Fibroblast of skin of left biceps (primary cell): ENCODE measurements at regions not wholly inside any gene's neighbourhood (a gene's known extent, or its start where the extent isn't known, plus 50 kb on each side); places are given as distances from the start of the nearest gene placed in this dataset.
A peak's percentile ranks its signal among the peaks of the same experiment; 100 is the strongest.

Experiments
- DNase-seq, 2 experiments: peaks; one replicate each; pipeline ENCODE4 v3.0.0-alpha.2; 2013; ENCODE audit warnings: low read depth in 2 of 2

- no peak for DNase-seq
Measured at GRCh38 chr9:1429297-1429696, 379.1 kb downstream of the DMRT2 start.

- no peak for DNase-seq
Measured at GRCh38 chr9:1431461-1431860, 381.3 kb downstream of the DMRT2 start.

GRCh38 chr9:1434052-1434767 lies 384.1 kb downstream of the DMRT2 start:
- DNase-seq: no peak

DNA sequence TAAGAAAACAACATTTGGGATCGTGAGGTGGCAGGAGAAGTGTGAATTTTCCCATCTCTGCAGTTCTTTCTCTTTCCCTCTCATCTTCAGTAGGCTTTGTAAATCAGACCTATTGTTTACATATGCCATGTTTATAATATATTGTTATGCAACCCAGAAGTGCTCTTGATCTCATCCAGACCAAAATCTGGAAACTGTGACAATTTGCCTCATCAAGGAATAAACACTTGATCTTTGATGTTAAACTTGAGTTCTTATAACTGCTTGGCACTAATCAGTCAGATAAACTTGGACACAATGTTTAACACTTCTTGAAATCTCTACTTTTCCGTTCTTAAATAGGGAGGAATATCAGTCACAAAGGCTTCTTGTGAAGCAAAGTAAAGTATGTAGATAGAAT lies 384.7 kb downstream of the DMRT2 start:
- no peak for DNase-seq

GRCh38 chr9:1440256-1440655 lies 390.1 kb downstream of the DMRT2 start:
- DNase-seq: no peak

DNA sequence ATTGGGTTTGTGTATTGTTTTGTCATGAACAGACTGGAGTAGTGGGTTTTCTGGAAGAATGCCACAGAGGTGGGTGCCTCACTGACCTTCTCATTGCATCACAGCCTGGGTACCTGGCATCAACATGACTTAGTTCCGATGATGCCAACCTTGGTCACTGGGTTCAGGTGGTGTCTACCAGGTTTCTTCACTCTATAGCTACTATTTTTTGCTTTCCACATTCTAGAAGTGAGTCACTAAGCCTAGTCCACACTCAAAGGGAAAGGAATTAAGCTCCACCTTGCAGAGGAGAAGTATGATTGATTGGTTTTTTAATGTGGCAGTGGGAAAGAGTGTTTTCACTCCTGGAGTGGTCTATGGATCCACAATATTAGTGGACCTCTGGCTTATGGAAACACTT lies 391.9 kb downstream of the DMRT2 start:
- DNase-seq: no peak

GRCh38 chr9:1443450-1443849 lies 393.3 kb downstream of the DMRT2 start:
- DNase-seq: no peak

- DNase-seq: no peak
Measured at GRCh38 chr9:1446671-1447070, 396.5 kb downstream of the DMRT2 start.

DNA sequence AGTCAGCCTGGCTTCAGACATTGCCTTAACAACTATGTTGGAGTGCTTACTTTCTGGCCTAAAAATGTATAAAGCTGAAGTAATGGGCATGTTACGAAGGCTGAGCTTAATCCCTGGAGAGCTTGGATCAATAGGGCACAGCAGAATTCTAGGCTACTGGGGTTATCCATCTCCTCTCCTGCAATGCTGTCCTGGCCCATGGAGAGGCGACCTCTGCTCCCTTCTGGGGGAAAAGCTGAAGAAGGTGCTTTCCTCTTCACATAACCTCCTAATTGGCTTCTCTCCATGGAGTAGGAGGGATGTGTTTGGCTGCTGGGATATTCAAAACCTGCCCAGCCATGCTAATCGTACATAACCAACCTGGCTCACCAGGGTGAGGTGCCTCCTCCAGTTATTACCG lies 403.5 kb downstream of the DMRT2 start:
- no peak for DNase-seq

DNA sequence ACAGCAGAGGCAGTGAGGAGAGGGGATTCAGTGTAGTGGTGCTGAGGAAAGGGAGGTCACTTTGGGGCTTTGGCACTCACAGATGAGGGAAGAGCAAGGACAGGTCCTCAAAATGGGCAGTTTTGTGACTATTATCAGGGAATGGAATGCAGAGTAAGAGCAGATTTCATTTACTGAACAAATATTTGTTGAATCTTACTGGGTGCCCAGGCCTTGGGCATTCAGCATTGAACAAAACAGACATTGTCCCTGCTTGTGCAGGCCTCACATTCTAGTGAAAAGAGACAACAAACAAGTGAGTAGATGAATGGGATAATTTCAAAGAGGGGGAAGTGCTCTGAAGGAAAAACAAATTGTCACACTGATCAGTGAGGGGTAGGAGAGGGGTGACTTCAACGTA lies 404.1 kb downstream of the DMRT2 start:
- no peak for DNase-seq

DNA sequence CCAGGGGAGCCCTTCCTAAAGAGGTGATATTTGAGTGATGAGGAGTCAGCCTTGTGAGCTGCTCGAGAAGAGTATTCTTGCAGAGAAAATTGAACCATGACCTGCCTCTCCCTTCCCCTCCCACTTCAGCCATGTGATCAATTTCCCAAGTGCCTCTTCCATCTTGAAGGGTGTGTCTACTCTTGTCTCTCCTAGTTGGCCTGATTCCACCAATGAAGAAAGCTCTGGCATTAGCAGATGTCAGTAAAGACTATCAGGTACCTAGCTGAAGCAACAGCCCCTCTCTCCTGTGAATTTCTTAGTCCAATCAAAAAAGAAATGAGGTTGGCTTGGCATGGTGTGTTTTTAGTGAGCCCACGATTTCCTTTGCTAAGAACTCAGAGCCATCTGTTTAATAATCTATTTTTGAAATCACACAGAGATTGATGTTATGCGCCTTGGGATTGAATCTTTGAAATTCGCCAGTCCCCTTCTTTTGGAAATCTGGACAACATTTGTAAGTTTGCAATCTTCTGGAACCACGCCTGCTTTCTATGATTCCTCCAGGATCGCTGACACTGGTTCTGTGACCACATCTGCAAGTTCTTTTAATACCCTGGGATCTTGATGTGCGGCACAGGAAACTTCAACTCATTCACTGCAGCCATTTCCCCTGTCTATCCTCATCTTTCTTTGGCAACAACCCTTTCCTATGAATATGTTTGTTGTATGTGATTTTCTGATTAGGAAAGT lies 404.6 kb downstream of the DMRT2 start:
- no peak for DNase-seq

- DNase-seq: no peak
Measured at GRCh38 chr9:1455766-1456165, 405.6 kb downstream of the DMRT2 start.

DNA sequence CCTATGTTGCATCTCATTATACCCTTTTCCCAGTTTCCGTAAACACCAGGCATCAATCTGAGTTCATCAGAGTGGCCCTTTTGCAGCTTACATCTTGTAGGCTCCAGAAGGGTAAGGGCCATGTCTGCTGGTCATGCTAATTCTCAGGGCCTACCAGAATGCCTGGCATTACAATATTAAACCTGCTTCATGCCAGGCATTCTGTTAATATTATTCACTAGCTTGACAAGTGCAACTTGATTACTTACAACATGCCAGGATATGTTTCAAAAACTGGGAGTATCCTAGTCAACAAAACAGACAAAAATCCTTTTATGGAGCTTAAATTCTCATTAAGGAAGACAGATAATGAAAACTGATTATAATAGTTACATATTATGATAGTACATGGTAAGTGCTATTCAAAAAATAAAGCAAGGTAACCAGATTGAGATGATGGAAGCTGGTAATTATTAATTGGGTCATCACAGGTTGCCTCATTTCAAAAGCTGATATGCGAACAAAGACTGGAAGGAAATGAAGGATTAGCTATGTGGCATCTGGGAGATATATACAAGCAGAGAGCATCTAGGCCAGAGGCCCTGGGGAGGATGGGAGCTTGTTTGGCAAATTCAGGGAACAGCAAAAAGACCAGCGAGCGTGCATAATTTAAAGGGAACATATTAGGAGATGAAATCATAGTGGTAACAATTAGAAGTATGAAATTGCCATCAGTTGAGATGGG lies 406.3 kb downstream of the DMRT2 start:
- DNase-seq: no peak

- DNase-seq: no peak
Measured at GRCh38 chr9:1457460-1457859, 407.3 kb downstream of the DMRT2 start.

DNA sequence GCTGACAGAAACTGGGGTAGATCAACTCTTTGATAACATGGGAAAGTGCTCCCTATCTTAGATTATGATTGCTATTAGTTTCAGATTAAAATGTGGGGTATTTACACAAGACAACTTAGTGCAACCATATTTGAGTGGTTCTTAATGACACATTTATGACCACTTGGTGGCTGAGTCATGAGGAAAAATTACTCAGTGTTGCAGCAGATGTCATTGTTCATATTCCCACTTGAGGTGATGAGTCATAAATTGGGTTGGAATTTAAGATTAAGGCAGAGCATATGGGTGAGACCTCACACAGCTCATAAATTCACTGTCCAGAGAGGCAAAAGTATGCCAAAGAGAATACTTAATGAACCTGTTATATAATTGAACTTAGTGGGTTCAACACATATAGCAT lies 408.3 kb downstream of the DMRT2 start:
- DNase-seq: peak; percentile 66 to 71

- no peak for DNase-seq
Measured at GRCh38 chr9:1460143-1460769, 410.1 kb downstream of the DMRT2 start.

DNA sequence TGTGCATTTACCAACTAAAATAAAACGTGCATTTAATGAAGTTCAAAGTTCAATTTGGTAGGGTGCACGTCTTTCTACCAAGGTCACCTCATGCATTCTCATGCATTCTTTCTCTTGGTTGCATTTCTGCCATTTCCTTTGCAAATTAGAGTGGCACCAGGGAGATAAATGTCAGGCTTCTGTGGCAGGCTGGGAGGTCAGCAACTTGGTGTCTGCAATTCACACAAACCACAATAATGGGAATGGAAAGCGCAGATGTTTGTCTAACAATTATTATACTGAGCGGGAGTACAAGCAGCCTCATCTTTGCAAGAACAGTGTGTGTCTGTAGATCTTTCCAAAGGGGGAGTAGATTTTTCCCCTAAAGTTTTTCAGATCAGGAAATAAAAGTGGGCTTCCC lies 411.7 kb downstream of the DMRT2 start:
- DNase-seq: no peak

- no peak for DNase-seq
Measured at GRCh38 chr9:1462626-1463308, 412.6 kb downstream of the DMRT2 start.

DNA sequence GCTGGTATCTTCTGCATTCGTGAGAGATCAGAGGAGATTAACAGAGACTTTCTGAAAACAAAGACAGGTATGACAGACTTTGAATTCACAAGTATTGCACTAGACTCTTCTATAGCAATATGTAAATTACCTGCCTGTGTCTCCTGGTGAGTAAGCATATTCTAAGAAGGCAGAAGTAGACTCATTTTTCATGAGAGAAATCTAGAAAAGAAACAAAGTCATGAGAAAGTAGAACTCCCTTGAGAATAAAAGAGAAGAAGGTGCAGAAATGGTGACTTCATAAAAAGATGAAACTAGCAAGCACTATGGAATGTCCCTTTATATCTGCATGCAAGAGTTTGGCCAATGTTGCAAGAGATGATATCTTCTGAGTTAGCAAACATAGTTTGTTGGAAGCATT lies 419.8 kb downstream of the DMRT2 start:
- no peak for DNase-seq

DNA sequence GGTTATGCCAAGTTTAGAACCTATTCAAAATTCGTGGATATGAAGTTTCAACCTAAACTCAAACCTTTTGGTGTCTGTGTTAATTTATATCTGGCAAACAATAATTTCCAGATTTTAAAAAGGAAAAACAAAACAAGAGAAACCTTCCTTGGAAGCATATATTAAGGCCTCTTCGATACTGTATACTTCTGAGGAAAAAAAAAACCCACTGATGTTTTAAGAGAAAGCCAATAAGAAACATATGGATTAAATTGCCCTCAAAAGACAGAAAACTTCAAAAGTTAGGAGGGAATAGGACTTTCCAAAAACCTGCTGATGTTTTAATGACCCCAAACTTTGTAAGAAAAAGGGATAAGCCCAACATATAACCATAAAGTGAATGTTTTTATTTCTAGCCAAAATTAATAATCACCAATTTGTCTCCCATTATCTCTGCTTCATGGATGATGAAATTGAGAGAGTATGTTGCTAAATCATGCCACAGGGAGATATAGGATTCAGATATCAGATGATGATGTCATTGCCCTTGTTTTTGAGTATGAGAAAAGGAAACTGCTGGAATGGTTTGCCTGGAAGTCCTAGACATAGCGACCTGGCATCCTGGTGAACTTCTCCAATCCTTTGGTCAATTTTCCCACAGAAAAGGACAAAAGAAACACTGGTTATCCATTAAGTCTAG lies 423.9 kb downstream of the DMRT2 start:
- no peak for DNase-seq

DNA sequence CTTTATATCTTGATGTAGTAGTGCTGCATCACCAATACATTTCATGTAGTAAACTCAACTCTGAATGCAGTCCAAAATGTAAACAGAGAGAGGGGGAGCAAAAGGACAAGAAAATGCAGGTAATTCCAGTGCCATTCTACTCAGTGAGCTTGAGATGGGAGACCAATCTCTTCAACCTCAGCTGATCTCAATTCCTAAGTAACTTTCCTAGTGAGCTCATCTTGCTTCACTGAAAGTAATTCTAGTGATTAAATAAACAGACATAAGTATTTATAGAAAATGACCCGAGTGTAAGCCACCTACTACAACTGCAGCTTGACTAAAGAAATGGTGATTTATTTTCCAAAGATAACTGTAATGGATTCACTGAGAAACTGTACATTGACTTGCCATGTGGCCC lies 424.5 kb downstream of the DMRT2 start:
- no peak for DNase-seq
